GM12875 (cell line): ENCODE measurements at regions not wholly inside any gene's neighbourhood (a gene's known extent, or its start where the extent isn't known, plus 50 kb on each side); places are given as distances from the start of the nearest gene placed in this dataset.

ENCODE experiments used
- H3K4me3 ChIP-seq: one replicate; pipeline ENCODE4 v1.5.1; 2011; ENCODE audit warnings: low read depth, low read length, control low read depth
- TF ChIP-seq, protein P1 (sequence below): IDR thresholded peaks from 2 replicates; pipeline ENCODE4 v1.5.1; 2011; ENCODE audit warnings: low read depth, mild to moderate bottlenecking, control low read depth, inconsistent platforms, low read length, moderate library complexity, borderline replicate concordance; ENCODE audit not compliant: insufficient read depth

DNA sequence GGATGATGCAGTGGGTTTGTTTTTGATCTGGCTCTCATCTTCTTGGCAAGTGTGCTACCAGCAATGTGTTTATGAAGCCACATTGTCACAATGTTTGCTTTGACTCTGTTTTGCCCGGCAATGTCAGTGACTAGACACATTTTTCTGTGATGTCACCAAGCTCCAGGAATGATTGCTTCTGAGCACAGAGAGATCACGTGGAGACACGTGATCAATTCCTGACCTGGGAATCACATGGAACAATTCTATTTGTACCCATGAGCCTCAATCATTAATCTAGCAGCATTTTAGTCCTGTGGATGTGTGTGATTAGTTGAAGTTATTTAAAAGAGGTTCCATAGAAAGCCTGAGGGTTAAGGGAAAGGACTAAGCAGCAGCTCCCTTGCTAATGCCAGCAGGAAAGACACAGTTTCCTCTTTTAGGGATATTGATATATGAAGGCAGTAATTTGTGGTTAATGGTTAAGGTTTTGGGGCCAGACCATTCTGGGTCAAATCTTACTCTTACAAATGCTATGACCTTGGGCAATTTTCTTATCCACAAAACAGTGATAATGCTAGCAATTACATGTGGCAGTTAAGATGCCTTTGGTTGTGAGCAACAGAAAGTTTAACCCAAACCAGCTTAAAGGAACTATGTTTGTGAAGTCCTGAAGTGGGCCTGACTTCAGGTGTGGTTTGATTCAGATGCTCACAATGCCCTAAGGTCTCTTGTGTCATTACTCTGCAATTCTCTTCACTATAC is 59.0 kb downstream of the FASLG start:
- no peak overlapping the region for H3K4me3 ChIP-seq
- TF ChIP-seq, protein P1, sequence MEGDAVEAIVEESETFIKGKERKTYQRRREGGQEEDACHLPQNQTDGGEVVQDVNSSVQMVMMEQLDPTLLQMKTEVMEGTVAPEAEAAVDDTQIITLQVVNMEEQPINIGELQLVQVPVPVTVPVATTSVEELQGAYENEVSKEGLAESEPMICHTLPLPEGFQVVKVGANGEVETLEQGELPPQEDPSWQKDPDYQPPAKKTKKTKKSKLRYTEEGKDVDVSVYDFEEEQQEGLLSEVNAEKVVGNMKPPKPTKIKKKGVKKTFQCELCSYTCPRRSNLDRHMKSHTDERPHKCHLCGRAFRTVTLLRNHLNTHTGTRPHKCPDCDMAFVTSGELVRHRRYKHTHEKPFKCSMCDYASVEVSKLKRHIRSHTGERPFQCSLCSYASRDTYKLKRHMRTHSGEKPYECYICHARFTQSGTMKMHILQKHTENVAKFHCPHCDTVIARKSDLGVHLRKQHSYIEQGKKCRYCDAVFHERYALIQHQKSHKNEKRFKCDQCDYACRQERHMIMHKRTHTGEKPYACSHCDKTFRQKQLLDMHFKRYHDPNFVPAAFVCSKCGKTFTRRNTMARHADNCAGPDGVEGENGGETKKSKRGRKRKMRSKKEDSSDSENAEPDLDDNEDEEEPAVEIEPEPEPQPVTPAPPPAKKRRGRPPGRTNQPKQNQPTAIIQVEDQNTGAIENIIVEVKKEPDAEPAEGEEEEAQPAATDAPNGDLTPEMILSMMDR = no peak

DNA sequence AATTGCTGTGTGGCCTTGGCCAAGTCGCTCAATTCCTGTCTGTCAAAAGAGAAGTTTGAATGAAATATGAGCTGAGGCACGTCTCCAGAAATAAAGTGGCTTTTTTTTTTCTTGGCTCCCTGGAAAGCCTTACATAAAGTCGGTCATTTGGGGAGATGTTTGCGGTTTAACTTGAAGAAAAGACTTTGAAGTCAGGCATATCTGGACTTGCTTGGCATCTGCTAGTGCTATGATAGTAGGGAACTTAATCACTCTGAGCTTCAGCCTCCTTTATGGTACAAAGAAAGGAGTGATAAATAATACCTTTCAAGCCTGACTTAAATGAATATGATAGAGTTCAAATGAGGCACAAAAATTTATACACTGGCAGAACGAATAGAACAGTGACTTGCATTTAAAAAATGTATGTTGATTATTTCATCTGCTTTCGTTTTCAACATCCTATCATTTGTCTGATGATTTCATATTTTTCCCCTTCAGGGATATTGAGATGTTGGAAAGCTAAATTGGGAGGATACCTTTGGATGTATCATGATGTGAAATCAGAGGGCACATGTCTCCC is 60.2 kb downstream of the FASLG start:
- TF ChIP-seq, protein P1 = no peak
- H3K4me3 ChIP-seq = no peak overlapping the region

DNA sequence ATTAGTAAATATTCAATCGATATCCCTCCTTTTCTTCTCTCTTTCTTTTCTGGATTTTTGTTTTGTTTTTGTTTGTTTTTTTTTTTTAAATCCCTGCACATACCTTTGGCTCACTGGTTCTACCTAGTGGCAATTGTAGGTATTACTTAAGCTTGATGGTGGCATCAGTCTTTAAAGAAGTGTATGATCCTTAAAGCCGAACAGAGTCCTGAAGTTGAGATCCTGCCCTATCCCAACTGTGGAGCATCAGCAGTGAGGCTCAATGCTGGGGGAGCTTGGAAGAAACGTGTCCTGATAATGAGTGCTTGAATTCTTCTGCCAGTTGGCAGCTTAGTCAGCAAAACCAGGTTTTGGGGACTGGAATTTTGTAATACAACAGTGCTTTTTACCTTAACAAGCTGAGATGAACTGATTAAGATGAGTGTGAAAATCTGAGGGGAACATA is 60.8 kb downstream of the FASLG start:
- TF ChIP-seq, protein P1 = peak; percentile 62; the same call in 1 of the 2 replicates
- H3K4me3 ChIP-seq = no peak overlapping the region

DNA sequence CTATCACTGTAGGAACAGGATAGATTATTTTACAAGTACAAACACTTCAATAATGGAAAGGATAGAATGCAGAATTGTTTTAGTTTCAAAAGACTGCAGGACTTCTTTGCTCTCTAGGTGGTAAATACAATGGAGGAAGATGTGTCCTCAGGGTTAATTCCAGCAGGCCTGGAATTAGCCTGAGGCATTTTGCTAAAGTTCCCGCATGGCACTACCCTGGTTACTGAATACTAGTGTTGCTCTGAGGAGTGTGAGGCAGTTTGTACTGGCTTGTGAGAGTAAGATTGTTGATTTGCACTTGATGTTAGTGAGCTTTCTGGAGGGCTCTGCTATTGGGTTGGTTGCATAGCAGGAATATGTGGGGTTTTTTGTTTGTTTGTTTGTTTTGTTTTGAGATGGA is 61.4 kb downstream of the FASLG start:
- TF ChIP-seq, protein P1 = no peak

DNA sequence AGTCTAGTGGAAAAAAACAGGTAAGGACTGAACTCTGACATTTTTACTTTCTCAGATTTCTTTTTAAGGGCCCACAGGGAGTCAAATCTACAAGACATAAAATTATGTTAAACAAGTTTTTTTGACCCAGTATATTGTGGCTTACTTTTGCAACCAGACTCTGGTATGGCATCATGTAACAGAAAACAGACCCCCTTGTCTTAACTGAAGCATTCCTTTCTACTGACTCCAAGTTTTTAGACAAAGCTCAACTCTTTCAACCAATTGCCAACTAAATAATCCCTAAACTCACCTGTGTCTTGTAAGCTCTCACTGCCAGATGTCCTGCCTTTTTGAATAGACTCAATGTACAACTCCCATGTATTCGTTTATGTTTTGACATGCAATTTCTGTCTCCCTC is 64.3 kb downstream of the FASLG start:
- TF ChIP-seq, protein P1 = no peak
- no peak overlapping the region for H3K4me3 ChIP-seq

More for the DNA sequence above, 61.4 kb downstream of the FASLG start:
- H3K4me3 ChIP-seq = no peak overlapping the region

DNA sequence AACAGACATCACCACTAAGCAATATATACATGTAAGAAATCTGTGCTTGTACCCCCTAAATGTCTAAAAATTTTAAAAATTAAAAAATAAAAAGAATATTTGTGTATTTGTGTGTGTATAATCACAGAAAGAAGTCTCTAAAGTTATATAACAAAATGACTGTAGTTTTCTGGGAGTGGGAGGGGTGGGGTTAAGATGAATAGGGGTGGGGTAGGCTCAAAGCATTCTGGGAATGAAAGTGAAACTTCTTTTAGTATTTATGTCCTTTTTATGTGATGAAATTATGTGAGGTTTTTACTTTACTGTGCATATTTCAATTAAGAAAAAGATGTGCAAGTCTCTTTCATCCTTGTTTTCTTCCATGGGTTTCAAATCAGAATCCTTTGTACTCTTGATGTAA is 65.3 kb downstream of the FASLG start:
- TF ChIP-seq, protein P1 = no peak
- H3K4me3 ChIP-seq = no peak overlapping the region
